NCI-H510A treated with DMSO at 0.1 percent for 48 hours (cell line): ENCODE measurements at regions not wholly inside any gene's neighbourhood (a gene's known extent, or its start where the extent isn't known, plus 50 kb on each side); places are given as distances from the start of the nearest gene placed in this dataset.
"Not testable (repeated sequence)": the region's sequence is repeated elsewhere in the genome, so short reads cannot be mapped to it uniquely, and the experiment has no call there.

ENCODE experiments used
- DNase-seq: peaks from one replicate; lab custom pipeline; 2025; lab: John Stamatoyannopoulos, UW

DNA sequence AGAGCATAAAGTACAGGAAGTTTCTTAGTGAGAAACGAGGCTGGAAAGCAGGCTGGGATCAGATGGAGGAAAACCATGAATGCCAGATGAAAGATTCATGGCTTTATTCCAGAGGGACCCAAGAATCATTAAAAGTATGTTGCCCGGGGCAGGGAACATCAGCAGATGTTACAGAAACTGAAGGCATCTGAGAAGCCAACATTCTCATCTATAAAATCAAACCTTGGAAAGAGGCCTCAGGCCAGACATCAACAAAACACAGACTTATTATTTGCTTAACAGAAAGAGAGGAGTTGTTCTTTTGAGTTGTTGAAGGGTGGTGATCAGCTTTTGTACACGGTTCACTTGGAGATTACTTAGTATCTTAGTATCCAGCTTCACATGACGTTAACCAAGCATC, 543.6 kb downstream of the RFC3 start:
- no peak for DNase-seq

DNA sequence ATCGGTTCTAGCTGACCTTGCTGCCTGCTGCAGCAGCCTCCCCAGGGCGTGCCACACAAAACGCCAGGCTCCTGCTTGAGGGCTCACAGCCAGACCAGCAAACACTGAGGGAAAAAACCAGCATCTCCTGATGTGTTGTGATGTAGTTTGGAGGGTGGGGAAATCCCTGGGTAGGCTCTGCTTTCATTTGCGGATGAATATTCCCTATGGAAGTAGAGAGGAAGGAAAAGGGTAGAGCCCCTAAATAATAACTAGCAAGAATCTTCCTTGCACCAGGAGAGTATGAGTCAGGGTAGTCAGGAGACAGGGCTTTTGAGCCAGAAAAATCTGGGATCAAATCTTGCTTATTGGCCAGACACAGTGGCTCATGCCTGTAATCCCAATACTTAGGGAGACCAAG, 545.3 kb downstream of the RFC3 start:
- DNase-seq, result no peak

DNA sequence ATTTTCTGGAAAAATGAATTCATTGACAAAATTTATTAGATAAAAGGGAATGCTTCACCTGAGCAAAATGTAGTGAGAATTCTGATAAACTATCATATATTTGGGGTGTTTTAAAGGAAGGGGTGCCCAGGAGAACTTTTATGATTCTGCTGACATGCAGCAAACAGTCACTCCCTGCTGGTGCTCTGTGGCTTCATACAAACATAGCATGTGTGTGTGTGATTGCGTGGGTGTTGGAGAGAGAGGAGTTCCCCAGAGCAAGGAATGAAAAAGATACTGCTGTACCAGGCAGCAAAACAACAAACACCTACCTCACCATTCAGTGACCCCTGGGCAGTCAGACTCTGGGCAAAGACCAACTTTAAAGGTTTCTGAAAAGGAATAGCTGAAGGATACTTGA, 546.7 kb downstream of the RFC3 start:
- no peak for DNase-seq

DNA sequence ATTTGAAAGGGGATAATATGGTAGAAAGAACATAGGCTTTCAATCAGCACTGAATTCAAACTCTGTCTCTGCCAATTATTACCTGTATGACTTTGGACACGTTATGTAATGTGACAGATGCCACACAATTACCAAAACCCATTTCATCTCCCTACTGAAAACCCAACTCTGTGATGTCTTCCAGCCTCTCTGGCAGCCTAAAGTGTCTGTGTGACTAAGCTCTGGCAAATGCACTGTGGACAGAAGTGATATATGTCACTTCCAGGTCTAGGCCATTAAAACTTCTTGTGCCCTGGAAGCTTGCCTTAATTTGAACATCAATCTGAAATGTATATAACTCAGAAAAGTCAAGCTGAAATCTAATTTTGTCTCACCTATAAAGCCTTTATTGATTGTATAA, 552.0 kb downstream of the RFC3 start:
- no peak for DNase-seq

DNA sequence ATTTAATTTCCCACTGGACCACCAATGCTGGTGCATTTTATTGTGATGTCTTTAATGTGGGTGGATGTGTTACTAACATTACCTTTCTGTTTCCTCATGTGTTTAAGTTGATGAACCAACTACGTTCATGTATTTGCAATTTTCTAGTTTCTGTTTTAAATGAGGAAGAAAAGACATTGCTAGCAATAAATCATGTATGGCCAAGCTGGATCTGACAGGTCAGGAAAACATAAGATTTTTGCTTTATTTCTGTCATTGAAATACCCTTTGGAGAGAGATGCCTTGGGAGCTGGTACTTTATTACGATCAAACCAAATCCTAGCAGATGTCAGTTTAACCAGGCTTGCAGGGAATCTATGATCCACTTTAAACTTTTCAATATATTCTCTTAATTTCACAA, 553.2 kb downstream of the RFC3 start:
- no peak for DNase-seq

DNA sequence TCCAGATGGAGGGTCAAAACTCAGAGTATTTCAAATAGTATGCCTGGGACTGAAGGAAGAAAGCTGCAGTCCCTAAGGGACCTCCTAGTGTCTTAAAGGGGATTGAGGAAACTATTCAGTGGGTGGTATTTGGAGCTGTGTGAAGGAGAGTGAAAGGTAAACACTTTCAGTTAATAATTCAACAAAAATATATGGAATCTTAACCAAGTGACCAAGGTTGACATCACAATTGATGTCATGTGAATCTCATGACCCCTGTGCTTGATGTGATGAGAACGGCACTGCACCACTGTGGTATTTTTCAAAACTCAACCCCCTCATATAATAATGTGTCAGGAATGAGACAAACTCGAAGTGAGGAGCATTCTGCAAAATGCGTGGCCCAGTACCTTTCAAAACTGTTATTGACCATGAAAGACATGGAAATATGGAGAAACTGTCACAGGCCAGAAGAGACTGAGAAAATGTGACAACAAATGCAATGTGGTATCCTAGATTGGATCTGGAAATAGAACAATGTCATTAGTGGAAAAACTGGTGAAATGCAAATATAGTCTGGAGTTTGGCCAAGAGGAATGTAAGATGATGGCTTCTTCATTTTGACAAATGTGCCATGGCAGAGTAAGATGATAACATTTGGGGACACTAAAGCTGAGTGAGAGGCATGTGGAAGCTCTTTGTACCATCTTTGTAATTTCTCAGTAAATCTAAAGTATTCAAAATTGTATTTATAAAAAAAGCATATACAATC, 553.9 kb downstream of the RFC3 start:
- DNase-seq, result no peak

DNA sequence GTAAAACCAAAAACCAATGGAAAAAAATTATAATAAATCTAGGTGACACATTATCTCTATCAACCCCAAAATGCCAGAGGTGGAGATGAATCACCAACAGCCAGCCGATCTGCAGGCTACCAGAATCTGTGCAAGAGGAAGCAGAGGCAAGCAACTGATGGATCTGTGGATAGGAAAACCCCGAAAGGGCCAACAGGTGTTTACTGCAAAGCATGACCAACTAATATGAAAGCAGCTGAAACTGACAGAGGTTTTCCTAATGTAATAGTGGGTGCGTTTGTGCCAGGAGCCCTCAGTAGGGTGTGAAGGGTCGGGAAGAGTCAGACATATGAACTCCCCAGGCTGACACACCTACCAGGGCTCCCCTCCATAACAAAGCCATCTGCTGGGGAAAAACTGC, 554.6 kb downstream of the RFC3 start:
- DNase-seq, result no peak

DNA sequence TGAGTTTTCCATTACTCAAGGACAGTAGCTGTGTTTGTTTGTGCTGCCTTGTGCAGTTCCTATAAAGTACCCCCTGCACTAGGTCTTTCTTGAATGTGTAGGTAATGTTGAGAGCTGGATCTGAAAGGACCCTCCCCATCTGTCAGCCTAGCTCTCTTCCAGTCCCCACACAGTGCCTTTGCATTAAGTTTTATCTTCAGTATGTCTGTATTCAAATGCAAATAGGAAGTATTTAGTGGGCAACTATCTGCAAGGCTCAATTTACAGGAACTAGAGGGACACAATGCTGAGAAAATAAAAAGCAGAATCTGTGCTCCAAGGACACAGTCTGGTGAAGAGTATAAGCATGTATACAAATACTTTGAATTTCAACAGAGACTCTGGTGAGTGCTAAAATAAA, 558.5 kb downstream of the RFC3 start:
- no peak for DNase-seq

DNA sequence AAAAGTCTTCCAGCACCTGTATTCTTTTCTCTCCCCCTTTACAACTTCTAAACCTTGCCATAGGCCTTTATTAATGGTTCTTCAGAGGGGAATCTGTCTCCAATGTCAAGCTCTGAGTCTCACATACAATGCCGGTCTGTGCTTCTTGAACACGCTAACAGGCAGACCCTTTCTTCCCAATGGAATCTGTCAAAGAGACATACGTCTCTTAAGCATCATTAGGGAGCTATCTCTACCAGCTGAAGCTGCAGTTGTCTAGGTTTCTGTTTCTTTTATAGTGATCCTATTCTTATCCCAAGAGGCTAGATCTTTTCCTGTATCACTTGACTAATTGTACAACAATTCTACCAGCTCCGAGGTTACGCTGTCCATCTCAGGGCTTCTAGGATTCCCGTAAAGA, 560.8 kb upstream of the NBEA start:
- no peak for DNase-seq

DNA sequence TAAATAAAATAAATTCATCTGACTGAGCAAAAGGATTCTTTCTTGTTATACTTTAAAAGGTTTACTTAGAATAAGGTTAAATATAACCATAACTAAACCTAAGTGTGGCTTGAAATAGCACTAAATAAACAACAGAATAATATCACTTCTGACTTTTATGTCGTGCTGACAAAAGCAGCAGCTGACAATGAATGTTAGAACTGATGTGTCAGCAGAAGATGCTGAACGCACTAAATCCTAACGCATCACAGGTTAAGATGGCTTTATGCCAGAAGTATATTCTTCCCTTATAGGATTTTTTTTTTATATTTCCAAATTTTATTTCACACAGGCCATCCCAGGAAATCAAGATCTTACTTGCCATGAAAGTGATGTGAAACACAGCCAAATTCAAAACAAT, 558.3 kb upstream of the NBEA start:
- DNase-seq, result no peak

DNA sequence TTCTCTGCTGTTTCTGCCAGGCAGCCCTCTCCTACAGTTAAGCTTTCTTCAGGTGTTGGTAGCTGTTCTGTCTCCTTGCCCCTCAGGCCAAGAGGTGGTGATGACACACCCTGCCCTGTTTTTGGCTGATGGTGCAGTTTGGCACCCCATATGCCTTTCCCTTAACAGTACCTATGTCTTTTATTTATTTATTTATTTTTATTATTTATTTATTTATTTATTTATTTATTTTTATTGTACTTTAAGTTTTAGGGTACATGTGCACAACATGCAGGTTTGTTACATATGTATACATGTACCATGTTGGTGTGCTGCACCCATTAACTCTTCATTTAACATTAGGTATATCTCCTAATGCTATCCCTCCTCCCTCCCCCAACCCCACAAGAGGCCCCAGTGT, 555.8 kb upstream of the NBEA start:
- DNase-seq, result not testable (repeated sequence)

DNA sequence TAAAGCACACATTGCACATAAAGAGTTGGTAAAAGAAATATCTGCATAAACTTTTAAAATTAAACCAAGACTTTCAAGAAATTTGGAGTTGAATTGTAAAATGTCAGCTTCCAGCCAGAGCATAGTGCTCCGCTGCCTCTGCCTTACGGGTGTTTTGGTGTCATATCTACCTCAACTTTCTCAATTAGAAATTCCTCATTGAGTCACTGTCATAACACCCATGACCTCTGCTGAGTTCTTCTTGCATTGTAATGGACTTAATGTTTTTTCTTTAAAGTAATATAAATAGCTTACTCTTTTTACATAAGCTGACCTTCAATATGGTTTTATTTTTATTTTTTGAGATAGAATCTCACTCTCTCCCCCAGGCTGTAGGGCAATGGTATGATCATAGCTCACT, 551.0 kb upstream of the NBEA start:
- DNase-seq, result no peak

DNA sequence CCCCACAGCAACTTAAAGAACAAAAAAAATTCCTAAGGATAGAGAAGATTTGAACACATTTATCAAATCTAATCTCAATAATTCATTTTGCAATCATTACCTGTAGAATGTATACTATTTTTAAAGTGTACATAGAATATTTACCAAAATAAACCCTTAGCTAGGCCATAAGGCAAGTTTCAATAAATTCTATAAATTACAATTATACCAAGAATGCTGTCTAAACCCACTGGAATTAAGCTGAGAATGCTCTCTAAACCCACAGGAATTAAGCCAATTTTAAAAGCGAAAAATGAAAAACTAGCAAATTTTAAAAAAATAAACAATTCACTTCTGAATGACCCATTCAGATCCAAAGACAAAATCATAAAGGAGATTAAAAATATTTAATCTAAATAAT, 540.4 kb upstream of the NBEA start:
- no peak for DNase-seq

DNA sequence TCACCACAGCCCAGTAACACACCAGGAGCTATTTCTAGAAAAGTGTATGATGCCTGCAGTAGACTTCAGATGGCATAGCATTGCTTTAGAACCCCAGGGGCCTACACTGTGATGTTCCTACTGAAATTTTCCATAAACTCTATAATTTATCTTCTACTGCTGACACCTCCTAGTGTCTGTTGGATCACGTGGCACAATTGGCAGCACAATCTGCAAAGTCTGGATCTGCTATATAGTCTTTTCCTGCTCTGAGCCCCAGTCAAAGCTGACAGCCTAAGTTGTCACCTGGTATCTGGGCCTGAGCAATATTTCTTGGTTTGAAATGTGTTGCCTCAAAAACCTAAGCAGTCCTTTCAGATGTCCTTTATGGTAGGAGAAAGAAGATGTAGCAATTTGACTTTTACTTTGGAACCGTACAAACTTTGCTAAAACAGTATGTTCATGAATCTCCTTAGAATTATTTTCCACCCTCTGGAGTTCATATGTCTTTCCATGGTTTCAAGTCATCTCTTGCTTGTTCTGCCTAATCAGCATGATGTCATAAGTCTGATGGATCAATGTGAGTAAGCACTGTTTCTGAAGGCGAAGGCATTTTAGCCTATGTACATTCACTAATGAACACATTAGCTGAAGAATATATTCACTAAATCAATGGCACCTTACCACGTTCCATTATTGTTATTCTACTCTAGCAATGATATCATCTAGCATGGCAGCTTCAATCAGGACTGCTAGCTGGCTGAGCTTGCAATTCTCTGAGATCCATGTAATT, 536.5 kb upstream of the NBEA start:
- no peak for DNase-seq

DNA sequence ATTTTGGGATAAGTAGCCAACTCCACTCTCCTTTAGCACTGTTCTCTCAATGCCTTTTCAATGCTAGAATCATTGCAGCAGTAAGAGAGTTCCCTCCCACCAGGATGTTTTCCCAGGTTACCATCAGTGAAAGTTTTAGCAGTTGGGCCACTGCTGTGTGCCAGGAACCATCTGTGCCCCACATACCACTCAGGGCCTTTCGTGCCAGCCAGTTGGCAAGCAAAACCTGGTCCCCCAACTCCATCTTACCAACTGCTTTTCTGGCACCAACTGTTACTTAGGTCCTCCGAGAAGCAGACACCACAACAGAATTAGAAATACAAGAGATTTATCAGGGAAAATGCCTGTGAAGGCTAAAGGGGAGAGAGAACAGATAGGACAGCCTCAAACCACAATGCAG, 533.4 kb upstream of the NBEA start:
- DNase-seq, result no peak

DNA sequence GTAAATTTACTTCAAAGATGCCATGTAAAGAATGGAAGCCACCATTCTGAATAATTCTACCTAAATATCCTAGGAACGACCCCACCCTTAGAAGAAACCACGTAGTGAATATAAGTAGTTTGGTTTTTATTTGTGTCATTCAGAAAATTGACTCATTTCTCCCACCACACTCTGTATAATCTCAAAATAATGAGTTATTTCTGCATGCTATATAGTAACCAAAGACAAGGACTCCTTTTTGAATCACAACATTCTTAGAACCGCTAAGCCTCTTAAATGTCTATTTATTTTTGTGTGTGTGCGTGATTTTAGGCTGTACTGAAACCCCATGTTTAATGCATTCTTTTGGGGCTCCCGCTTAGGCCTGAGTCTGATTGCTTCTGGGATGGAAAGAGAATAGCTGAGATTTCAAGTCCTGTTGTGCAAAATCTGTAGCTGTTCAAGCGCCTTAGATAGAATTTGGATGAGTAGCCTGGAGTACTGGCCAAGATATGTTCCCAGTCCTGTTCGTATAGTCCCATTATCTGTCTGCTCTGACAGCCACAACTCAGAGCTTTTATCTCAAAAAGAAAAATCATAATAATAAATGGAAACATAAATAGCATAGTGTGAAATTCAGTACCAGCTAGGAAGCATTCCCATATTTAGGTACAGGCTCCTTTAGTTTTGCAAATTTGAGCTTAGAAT, 532.4 kb upstream of the NBEA start:
- no peak for DNase-seq

DNA sequence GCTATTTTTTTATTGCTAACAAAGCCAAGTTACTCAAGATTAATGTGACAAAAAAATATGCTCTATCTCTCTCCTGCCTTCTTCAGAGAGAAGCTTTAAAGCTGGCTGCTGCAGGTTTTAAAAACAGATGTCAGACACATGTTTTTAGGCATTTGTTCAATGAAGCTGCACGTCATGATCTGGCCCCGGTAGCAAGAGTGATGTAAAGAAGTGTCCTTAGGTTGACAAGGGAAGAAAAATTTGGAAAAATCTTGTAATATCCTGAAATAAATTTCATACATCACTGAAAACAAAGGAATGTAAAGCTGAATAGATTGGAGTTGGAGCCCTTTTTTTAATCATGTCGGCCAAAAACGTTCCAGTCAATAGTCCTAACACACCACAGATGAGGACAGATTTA, 531.4 kb upstream of the NBEA start:
- DNase-seq, result no peak

DNA sequence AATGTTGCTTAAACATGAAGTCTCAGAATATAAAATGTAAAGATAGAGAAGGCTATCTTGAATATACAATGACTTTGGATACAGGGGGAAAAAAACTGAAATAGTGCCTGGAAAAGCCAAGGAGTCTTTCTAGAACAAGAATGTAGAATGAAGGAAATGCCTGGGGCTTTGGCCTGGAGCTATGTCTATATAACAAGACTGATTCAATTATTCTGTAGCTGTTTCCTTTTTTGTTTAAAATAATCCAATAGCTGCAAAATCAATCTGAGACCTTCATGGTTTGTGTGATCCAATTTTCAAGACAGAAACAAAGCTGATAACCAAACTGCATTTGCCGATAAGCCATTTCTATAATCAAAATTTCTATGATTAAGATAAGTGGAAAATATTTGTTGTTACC, 530.9 kb upstream of the NBEA start:
- DNase-seq, result no peak

DNA sequence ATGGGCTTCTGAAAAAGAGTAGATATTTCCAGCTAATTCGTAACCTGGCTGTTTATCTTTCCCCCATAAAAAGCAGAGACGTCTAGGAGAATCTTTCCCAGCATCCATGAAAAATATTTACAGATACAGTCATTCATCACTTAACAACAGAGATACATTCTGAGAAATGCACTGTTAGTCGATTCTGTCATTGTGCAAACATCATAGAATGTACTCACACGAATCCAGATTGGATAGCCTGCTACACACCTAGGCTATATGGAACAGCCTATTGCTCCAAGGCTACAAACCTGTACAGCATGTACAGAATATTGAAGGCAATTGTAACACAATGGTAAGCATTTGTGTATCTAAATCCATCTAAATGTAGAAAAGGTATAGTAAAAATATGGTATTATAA, 530.2 kb upstream of the NBEA start:
- DNase-seq, result no peak

DNA sequence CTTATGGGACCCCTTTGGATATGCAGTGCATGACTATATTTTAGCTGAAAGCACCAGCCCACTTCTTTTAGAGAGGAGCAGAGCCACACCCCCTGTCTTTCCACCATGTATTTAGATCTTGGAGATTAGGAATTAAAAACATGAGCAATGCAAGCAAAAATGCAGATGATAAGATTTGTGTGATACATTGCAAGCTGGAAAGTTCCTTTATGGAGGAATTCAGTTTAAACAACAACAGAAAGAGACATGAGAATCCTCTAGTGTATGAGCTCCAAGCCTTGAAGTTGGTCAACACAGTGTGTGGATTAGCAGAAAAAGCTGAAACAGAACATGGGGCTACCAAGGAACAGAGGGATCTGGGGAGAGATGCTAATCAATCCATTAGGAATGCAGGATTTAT, 529.8 kb upstream of the NBEA start:
- DNase-seq, result no peak

DNA sequence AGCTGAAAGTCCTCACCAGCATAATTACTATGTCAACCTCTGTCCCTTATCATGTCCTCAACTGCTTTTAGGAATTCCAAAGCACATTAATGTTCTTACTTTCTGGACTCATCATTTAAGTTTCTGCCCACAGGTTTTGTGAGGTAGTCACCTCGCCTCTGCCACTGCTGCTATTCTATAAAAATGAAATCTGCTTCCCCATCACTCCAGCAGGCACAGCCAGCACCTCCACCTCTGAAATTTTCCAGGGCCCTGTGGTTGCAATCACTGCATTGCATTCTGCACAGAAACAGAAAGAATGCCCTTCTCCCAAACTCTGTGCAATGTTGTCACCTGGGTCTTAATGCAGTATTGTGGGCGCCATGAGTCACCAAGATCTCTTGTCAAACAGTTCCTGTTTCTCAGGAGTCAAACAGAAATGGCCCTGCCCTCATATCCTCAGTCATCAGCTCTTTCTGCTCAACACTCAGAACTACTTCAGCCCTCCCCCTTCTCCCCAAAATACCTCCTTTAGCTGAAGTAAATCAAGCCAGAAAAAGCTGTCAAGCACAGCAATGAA, 529.2 kb upstream of the NBEA start:
- DNase-seq, result no peak

DNA sequence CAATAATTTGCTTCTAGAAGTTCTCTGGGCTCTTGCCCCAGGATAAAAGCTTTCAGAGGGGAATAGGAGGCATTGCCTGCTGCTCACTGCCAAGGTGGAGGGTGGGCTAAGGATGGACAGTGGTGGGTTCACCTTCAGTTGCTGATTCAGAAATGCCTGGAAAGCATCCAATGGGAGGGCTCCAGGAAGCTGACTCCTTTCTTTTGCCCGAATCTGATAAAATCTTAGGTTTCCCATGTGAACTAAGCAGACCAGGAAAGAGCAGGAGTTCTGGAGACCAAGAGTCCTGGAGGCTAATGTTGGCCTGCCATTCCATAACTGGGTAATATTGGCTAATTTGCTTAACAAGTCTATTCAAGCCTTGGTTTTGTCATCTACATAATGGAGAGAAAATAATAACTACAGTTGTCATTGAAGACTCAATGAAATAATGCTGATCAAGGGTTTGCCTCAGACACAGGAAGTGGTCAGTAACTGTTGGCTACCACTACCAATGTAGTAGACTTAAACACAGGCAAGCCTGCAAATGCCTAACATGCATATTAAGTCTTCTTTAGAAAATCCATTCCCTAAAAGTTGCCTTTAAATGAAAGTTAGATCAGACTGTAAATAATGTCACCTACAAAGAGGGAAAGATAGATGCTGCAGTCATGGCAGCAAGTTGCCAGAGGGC, 528.4 kb upstream of the NBEA start:
- no peak for DNase-seq
